HG03432 (cell line): ENCODE measurements at regions not wholly inside any gene's neighbourhood (a gene's known extent, or its start where the extent isn't known, plus 50 kb on each side); places are given as distances from the start of the nearest gene placed in this dataset.
A peak's percentile ranks its signal among the peaks of the same experiment; 100 is the strongest.

ENCODE experiments used
- ATAC-seq: cut with Tn5 transposase; IDR thresholded peaks from one replicate; pipeline ENCODE4 v1.9.1; 2021; ENCODE audit warnings: mild to moderate bottlenecking, moderate library complexity; ENCODE audit not compliant: unreplicated experiment

- no peak for ATAC-seq
These were observed 206.4 kb upstream of the CCDC150 start for GRCh38 chr2:196433116-196433515.

GRCh38 chr2:196434217-196434616, 205.3 kb upstream of the CCDC150 start:
- ATAC-seq, result no peak

- no peak for ATAC-seq
These were observed 204.3 kb upstream of the CCDC150 start for GRCh38 chr2:196435189-196435588.

- no peak for ATAC-seq
These were observed 201.9 kb upstream of the CCDC150 start for GRCh38 chr2:196437626-196438025.

GRCh38 chr2:196439760-196440159, 199.8 kb upstream of the CCDC150 start:
- ATAC-seq, result no peak

- ATAC-seq, result no peak
These were observed 199.1 kb upstream of the CCDC150 start for GRCh38 chr2:196440413-196440812.

- peak; percentile 54 for ATAC-seq
These were observed 198.0 kb upstream of the CCDC150 start for GRCh38 chr2:196441527-196441926.

GRCh38 chr2:196442211-196442610, 197.3 kb upstream of the CCDC150 start:
- ATAC-seq, result no peak

- no peak for ATAC-seq
These were observed 195.1 kb upstream of the CCDC150 start for GRCh38 chr2:196444442-196444841.

GRCh38 chr2:196445991-196446390, 193.5 kb upstream of the CCDC150 start:
- no peak for ATAC-seq

- no peak for ATAC-seq
These were observed 191.0 kb upstream of the CCDC150 start for GRCh38 chr2:196448407-196449079.

GRCh38 chr2:196449083-196449482, 190.4 kb upstream of the CCDC150 start:
- ATAC-seq, result no peak

GRCh38 chr2:196452758-196453157, 186.8 kb upstream of the CCDC150 start:
- ATAC-seq, result no peak

- peak; percentile 80 for ATAC-seq
These were observed 185.9 kb upstream of the CCDC150 start for GRCh38 chr2:196453613-196454047.

GRCh38 chr2:196454492-196454891, 185.0 kb upstream of the CCDC150 start:
- ATAC-seq, result no peak

GRCh38 chr2:196459539-196459938, 180.0 kb upstream of the CCDC150 start:
- peak; percentile 77 for ATAC-seq

- ATAC-seq, result no peak
These were observed 175.8 kb upstream of the CCDC150 start for GRCh38 chr2:196463706-196464105.

- ATAC-seq, result no peak
These were observed 175.2 kb upstream of the CCDC150 start for GRCh38 chr2:196464311-196464710.

GRCh38 chr2:196466581-196466980, 172.9 kb upstream of the CCDC150 start:
- no peak for ATAC-seq

- ATAC-seq, result no peak
These were observed 171.1 kb upstream of the CCDC150 start for GRCh38 chr2:196468394-196468793.

GRCh38 chr2:196473617-196474016, 165.9 kb upstream of the CCDC150 start:
- no peak for ATAC-seq

GRCh38 chr2:196475611-196476010, 163.9 kb upstream of the CCDC150 start:
- no peak for ATAC-seq

GRCh38 chr2:196478588-196478987, 160.9 kb upstream of the CCDC150 start:
- no peak for ATAC-seq
